ENCODE measurements at regions not wholly inside any gene's neighbourhood (a gene's known extent, or its start where the extent isn't known, plus 50 kb on each side); places are given as distances from the start of the nearest gene placed in this dataset.

DNA sequence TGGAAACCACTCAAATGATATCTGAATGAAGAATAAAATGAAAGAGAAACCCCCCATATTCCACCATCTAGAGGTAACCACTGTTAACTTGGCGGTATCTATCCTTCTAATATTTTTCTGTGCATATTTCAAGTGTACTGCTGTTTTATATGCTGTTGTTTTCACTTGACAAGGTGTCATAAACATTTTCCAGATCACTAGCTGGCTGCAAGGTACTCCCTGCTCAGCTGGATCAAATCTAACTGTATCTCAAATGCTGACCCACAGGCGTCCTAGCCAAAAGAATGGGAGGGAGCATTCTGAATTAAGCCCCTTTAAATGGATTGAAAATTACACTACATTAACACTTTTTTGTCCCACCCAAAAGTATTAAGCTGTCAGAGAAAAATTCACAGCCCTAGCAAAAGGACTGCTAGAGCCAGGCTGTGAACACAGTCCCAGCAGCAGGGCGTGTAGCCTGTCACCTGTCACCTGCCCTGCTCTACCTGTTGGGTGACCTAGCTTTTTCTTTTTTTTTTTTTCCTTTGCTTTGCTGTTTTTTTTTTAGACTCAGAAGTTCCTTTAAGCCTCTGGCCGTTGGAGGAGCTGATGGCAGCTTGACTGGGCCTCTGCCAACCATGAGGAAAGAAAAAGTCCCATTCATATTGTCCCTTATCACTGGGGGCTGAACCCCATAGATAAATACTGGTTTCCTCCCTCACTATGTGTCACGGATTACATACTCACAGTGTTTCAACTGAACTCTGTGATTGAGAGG lies 93.7 kb upstream of the TSC22D2 start:
- TF ChIP-seq, protein P1, sequence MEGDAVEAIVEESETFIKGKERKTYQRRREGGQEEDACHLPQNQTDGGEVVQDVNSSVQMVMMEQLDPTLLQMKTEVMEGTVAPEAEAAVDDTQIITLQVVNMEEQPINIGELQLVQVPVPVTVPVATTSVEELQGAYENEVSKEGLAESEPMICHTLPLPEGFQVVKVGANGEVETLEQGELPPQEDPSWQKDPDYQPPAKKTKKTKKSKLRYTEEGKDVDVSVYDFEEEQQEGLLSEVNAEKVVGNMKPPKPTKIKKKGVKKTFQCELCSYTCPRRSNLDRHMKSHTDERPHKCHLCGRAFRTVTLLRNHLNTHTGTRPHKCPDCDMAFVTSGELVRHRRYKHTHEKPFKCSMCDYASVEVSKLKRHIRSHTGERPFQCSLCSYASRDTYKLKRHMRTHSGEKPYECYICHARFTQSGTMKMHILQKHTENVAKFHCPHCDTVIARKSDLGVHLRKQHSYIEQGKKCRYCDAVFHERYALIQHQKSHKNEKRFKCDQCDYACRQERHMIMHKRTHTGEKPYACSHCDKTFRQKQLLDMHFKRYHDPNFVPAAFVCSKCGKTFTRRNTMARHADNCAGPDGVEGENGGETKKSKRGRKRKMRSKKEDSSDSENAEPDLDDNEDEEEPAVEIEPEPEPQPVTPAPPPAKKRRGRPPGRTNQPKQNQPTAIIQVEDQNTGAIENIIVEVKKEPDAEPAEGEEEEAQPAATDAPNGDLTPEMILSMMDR (conservative IDR thresholded peaks at IDR 0.05; ENCODE audit: low read depth, low read length): no peak
- TF ChIP-seq EZH2 (IDR thresholded peaks at IDR 0.05; ENCODE audit: borderline replicate concordance, low read depth, low read length, poor library complexity, severe bottlenecking): no peak
